Thymus (tissue), 11 donors: ENCODE measurements at regions not wholly inside any gene's neighbourhood (a gene's known extent, or its start where the extent isn't known, plus 50 kb on each side); places are given as distances from the start of the nearest gene placed in this dataset.

Experiments used
- DNase-seq, 9 donors: peaks; one replicate each; pipeline ENCODE4 v3.0.0-alpha.2; 2013; ENCODE audit warnings: low spot score in 9 of 9, low read depth in 6 of 9, missing footprints in 1 of 9
- H3K27ac ChIP-seq, 2 donors: one replicate each; pipeline ENCODE4 v1.5.1; 2013; ENCODE audit warnings: control low read depth in 1 of 2, low read depth in 1 of 2, low read length in 1 of 2, mild to moderate bottlenecking in 1 of 2, moderate library complexity in 1 of 2
- H3K27me3 ChIP-seq, 2 donors: one replicate each; pipeline ENCODE4 v1.5.1; 2013; ENCODE audit warnings: low read length in 1 of 2; ENCODE audit not compliant: control insufficient read depth in 2 of 2, insufficient read depth in 1 of 2
- H3K36me3 ChIP-seq, 2 donors: one replicate each; pipeline ENCODE4 v1.5.1; 2013; ENCODE audit warnings: low read length in 1 of 2, mild to moderate bottlenecking in 1 of 2, moderate library complexity in 1 of 2; ENCODE audit not compliant: control insufficient read depth in 2 of 2, insufficient read depth in 2 of 2
- H3K4me1 ChIP-seq, 2 donors: one replicate each; pipeline ENCODE4 v1.5.1; 2013; ENCODE audit warnings: low read length in 2 of 2; ENCODE audit not compliant: control insufficient read depth in 2 of 2, insufficient read depth in 2 of 2
- H3K4me3 ChIP-seq, 2 donors: one replicate each; pipeline ENCODE4 v1.5.1; 2013; ENCODE audit warnings: low read length in 2 of 2, control low read depth in 1 of 2, mild to moderate bottlenecking in 1 of 2
- H3K9me3 ChIP-seq, 2 donors: one replicate each; pipeline ENCODE4 v1.5.1; 2013; ENCODE audit warnings: low read length in 1 of 2, mild to moderate bottlenecking in 1 of 2; ENCODE audit not compliant: control insufficient read depth in 2 of 2, insufficient read depth in 1 of 2
- WGBS: extraction: QIAGEN DNeasy Blood & Tissue Kit; methylation state at CpG from one replicate; pipeline ENCODE4 v1.1.7; 2013; 5-methylcytosine and 5-hydroxymethylcytosine counted together
- donor health status: healthy.

DNA sequence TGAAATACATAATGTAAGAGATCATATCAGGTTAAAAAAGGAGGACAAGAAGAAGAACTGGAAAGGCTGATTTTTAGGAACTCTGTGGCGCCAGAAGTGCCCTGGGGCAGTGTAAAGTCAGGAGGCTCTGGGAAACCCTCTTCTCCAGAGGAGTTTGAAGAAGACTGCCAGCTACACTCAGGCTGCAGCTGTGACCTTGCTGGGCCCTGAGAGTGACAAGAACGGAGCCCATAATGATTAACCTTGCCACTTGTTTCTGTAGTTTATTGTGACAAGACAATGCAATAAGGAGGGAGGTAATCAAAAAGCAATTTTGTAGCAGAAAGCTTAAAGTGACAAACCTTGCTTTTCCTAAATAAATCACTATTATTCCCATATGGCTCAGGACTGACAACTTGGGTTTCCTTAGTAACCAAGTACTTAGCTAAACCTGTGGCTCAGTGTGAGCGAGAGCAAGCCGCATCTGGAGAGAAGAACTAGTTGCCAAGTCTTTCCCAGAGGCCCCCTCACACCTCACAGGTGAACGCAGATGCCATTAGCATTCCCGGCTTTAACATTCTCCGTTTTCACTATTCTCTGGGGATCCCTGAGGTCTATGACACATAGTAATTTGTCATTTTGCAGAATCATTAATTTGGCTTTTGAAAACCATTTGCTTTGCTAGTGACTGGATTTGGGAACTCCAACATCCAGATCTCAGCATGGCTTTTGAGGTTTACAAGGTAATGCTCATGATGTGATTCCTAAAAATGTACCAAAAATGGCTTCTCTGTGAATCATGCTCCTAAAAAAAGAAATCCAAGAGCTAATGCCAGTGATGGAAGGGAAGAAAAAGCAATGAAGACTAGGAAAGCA is 115.9 kb downstream of the OMA1 start:
- no peaks in the 10 kb centered on the region for H3K36me3 ChIP-seq
- no peaks in the 10 kb centered on the region for H3K4me1 ChIP-seq
- DNase-seq: no peak
- H3K9me3 ChIP-seq: no peaks in the 10 kb centered on the region
- H3K27me3 ChIP-seq: peaks cover 0 to 3% of the 10 kb centered on the region in 2 donors
- no peak overlapping the region for H3K4me3 ChIP-seq
- no peak overlapping the region for H3K27ac ChIP-seq
- 94% methylated on average over 7 of the region's 7 CpGs for WGBS

DNA sequence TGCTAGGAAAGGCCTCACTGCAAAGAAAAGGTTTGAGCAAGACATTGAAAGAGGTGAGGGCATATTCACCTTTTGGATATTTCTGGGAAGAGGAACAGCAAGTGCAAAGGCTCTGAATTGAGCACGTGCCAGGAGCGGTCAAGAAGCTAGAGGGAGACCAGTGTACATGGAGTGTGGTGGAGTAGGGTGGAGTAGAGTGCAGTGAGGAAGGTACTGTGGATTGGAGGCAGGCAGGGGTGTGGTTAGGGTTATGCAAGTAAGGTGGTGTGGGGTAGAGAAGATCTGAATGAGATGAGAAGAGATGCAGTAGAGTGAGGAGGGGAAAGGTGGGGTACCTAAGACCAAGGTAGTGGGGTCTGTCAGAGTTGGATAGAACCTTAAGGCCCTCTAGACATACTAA is 119.6 kb downstream of the OMA1 start:
- Histone ChIP-seq H3K27me3 (no peaks in the 10 kb centered on the region), H3K36me3 (no peaks in the 10 kb centered on the region), H3K27ac (no peak overlapping the region), H3K9me3 (no peaks in the 10 kb centered on the region), H3K4me3 (no peak overlapping the region), H3K4me1 (no peaks in the 10 kb centered on the region)
- 96% methylated on average over 2 of the region's 2 CpGs for WGBS
- DNase-seq: no peak

GRCh38 chr1:58422436-58422835 is 124.1 kb downstream of the OMA1 start:
- no peaks in the 10 kb centered on the region for H3K4me1 ChIP-seq
- 74% methylated on average over 4 of the region's 4 CpGs for WGBS

DNA sequence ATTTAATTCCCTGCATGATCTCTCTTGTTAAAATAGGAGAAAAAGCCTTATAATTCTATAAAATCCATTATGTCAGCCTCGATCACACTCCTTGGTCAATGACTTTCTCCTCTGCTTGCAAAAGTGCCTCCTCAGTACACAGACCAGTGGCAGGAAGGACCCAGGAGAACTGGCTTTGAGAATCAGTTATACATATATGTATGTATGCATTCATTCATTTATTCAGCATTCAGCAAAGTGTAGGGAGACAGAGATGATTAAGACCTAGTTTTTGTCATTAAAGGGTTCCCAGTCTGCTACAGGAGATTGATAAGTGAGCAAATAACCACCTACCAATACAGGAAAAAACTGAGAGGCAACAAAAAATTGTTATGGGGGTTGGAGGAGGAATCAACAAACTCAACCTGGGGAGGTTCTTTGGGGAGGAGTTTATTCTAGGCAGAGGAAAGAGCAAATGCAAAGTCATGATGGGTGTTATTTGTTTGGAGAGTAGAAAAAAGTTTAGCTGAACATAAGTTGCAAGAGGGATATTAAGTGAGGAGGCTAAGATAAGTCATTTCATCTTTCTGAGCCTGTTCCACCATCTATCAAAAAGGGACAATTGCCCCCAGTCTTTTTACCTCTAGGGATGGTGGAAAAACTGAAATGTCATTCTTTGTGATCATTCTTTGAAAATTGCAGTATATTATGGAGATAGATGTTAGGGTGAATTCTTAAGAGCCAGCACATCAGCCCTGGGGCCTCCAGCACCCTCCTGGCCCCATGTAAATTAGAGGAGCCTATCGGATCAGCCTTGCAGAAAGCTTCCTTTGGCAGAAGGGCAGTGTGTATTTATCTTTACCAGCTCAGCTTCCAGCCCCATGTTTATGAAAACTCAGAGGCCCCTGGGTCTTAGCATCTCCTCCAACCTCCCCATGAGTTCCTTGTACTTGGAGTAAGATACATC is 128.0 kb downstream of the OMA1 start:
- H3K27me3 ChIP-seq: no peaks in the 10 kb centered on the region
- 94% methylated on average over 2 of the region's 2 CpGs for WGBS
- no peak for DNase-seq

More at GRCh38 chr1:58422436-58422835, 124.1 kb downstream of the OMA1 start:
- no peak overlapping the region for H3K4me3 ChIP-seq
- DNase-seq: no peak
- H3K9me3 ChIP-seq: no peaks in the 10 kb centered on the region
- H3K27ac ChIP-seq: no peak overlapping the region
- H3K27me3 ChIP-seq: no peaks in the 10 kb centered on the region
- H3K36me3 ChIP-seq: no peaks in the 10 kb centered on the region

DNA sequence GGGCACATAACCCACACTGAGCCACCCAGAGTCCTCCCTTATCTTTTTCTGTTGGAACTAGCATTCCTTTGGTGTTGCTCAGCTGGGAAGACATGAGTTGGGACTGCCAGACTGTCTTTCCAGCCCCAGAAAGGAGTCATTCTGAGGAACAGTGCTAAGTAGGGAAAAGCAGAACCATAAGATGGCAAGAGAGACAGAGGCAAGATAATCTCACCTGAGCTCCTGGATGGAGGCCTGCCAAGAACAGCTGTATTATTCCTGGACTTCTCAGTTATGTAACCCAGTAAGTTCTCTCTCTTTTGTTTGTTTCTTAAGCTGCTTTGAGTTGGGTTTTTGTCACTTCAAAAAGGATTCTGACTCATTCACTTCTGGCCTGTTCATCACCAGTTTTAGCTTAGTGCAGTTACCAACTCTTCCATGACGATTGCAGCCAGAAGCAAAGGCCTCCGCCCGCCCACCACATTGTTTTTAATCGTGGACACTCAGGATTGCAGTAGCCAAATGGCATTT is 134.4 kb downstream of the OMA1 start:
- no peak for DNase-seq
- Histone ChIP-seq H3K4me3 (no peak overlapping the region), H3K27me3 (no peaks in the 10 kb centered on the region), H3K27ac (no peak overlapping the region), H3K9me3 (no peaks in the 10 kb centered on the region), H3K4me1 (no peaks in the 10 kb centered on the region), H3K36me3 (no peaks in the 10 kb centered on the region)
- 93% methylated on average over 4 of the region's 4 CpGs for whole genome bisulfite sequencing

More for the DNA sequence above, 128.0 kb downstream of the OMA1 start:
- Histone ChIP-seq H3K9me3 (no peaks in the 10 kb centered on the region), H3K4me1 (no peaks in the 10 kb centered on the region), H3K36me3 (no peaks in the 10 kb centered on the region), H3K4me3 (no peak overlapping the region), H3K27ac (no peak overlapping the region)

DNA sequence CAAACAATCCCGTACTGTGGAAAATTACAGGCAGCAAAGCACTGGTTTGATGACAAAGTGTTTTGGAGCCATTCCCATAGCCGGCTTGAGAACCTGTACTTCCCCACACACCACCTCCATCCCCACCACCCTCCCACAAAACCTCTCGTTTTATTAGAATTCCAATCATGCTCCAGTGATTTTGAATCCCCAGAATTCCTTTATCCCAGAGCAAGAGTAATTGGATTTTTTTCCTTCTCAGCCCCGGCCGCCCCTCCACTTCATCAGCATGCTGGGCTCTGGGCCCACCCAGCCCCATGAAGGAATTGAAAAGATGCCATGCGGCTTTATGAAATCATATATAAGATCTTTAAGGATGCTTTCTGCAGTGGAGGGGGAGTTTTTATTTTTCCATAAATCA is 136.6 kb downstream of the OMA1 start:
- Histone ChIP-seq H3K9me3 (no peaks in the 10 kb centered on the region), H3K4me1 (no peaks in the 10 kb centered on the region), H3K36me3 (no peaks in the 10 kb centered on the region), H3K27me3 (no peaks in the 10 kb centered on the region), H3K4me3 (no peak overlapping the region), H3K27ac (no peak overlapping the region)
- WGBS: 93% methylated on average over 6 of the region's 6 CpGs
- no peak for DNase-seq

- 92% methylated on average over 6 of the region's 6 CpGs for WGBS
Measured at GRCh38 chr1:58409336-58409735, 137.2 kb downstream of the OMA1 start.

GRCh38 chr1:58406301-58407071 is 140.0 kb downstream of the OMA1 start:
- Histone ChIP-seq H3K4me3 (no peak overlapping the region), H3K27ac (no peak overlapping the region), H3K9me3 (no peaks in the 10 kb centered on the region), H3K4me1 (no peaks in the 10 kb centered on the region), H3K27me3 (no peaks in the 10 kb centered on the region), H3K36me3 (no peaks in the 10 kb centered on the region)
- no peak for DNase-seq
- WGBS: 87% methylated on average over 12 of the region's 12 CpGs

More at GRCh38 chr1:58409336-58409735, 137.2 kb downstream of the OMA1 start:
- no peak for DNase-seq
- Histone ChIP-seq H3K4me1 (no peaks in the 10 kb centered on the region), H3K9me3 (no peaks in the 10 kb centered on the region), H3K27ac (no peak overlapping the region), H3K4me3 (no peak overlapping the region), H3K36me3 (no peaks in the 10 kb centered on the region), H3K27me3 (no peaks in the 10 kb centered on the region)
